RWPE2 (cell line): ENCODE measurements at regions not wholly inside any gene's neighbourhood (a gene's known extent, or its start where the extent isn't known, plus 50 kb on each side); places are given as distances from the start of the nearest gene placed in this dataset.

Experiments
- ATAC-seq: fragments of 200-7000 bp; cut with Tn5 transposase; 3 replicates; pipeline ENCODE4 v1.9.1; 2021; ENCODE audit warnings: low read depth
- DNase-seq: peaks from one replicate; pipeline ENCODE4 v3.0.0-alpha.2; 2020; ENCODE audit warnings: low spot score
- H3K27ac ChIP-seq: fragments of 450-650 bp; 2 replicates; pipeline ENCODE4 v1.5.1; 2017; ENCODE audit warnings: mild to moderate bottlenecking; ENCODE audit not compliant: poor library complexity, severe bottlenecking
- H3K27me3 ChIP-seq: fragments of 250-450 bp; sonication (Bioruptor Pico); 2 replicates; pipeline ENCODE4 v1.5.1; 2021; ENCODE audit warnings: mild to moderate bottlenecking, moderate library complexity; ENCODE audit not compliant: insufficient read depth, poor library complexity, severe bottlenecking
- H3K36me3 ChIP-seq: fragments of 250-450 bp; sonication (Bioruptor Pico); 2 replicates; pipeline ENCODE4 v1.5.1; 2020; ENCODE audit warnings: low read depth, mild to moderate bottlenecking, moderate library complexity
- H3K4me1 ChIP-seq: fragments of 250-450 bp; sonication (Bioruptor Pico); 2 replicates; pipeline ENCODE4 v1.5.1; 2021; ENCODE audit warnings: mild to moderate bottlenecking, moderate library complexity; ENCODE audit not compliant: insufficient read depth, poor library complexity, severe bottlenecking
- H3K4me3 ChIP-seq: fragments of 250-450 bp; sonication (Bioruptor Pico); 2 replicates; pipeline ENCODE4 v1.5.1; 2021; ENCODE audit warnings: mild to moderate bottlenecking, moderate library complexity; ENCODE audit not compliant: severe bottlenecking
- H3K9me3 ChIP-seq: fragments of 250-450 bp; sonication (Bioruptor Pico); 2 replicates; pipeline ENCODE4 v1.5.1; 2021; ENCODE audit warnings: mild to moderate bottlenecking, moderate library complexity; ENCODE audit not compliant: severe bottlenecking
- TF ChIP-seq, protein P1 (sequence below): fragments of 450-650 bp; IDR thresholded peaks from one replicate; pipeline ENCODE4 v1.5.1; 2017; ENCODE audit warnings: mild to moderate bottlenecking, moderate library complexity; ENCODE audit not compliant: poor library complexity, severe bottlenecking

DNA sequence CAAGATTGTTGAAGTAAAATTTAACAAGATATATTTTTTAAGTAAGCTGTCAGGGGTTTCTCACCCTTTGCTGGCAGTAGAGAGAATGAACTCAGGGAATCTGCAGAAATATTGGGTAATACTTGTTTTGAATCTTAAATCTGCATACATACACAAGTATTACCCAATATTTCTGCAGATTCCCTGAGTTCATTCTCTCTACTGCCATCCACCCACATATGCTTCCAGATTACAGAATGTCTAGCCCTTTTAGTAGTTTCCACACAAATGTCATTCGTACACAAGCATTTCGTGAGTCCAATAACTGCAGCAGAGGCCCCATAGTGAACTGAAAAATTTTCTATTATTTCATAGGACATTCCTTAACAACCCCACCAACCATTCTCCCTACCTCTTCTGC is 69.6 kb upstream of the TNFRSF21 start:
- Histone ChIP-seq H3K36me3 (no peaks in the 10 kb centered on the region), H3K4me3 (no peak overlapping the region), H3K27ac (no peak overlapping the region), H3K4me1 (no peaks in the 10 kb centered on the region), H3K27me3 (no peaks in the 10 kb centered on the region), H3K9me3 (no peaks in the 10 kb centered on the region)
- TF ChIP-seq, protein P1, sequence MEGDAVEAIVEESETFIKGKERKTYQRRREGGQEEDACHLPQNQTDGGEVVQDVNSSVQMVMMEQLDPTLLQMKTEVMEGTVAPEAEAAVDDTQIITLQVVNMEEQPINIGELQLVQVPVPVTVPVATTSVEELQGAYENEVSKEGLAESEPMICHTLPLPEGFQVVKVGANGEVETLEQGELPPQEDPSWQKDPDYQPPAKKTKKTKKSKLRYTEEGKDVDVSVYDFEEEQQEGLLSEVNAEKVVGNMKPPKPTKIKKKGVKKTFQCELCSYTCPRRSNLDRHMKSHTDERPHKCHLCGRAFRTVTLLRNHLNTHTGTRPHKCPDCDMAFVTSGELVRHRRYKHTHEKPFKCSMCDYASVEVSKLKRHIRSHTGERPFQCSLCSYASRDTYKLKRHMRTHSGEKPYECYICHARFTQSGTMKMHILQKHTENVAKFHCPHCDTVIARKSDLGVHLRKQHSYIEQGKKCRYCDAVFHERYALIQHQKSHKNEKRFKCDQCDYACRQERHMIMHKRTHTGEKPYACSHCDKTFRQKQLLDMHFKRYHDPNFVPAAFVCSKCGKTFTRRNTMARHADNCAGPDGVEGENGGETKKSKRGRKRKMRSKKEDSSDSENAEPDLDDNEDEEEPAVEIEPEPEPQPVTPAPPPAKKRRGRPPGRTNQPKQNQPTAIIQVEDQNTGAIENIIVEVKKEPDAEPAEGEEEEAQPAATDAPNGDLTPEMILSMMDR = no peak
- DNase-seq (no peak), ATAC-seq (no peak)

DNA sequence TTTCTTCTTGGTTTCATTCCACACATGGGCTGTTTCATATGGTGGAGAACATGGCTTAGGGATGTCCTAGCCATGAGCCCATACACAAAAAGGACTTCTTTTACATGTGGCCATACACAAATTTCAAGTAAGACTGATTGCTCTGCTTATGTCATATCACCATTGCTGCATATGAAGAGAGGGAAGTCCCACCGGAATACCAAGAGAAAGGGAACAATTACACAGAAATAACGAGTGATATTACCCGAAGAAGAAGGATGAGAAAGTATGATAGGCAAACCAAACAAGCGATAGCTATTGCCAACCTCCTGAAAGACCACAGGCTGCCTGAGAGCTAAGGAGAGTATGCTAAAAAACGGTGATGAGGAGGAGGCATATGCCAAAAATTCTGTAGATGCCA is 70.5 kb upstream of the TNFRSF21 start:
- TF ChIP-seq, protein P1 = no peak
- H3K9me3 ChIP-seq = no peaks in the 10 kb centered on the region

DNA sequence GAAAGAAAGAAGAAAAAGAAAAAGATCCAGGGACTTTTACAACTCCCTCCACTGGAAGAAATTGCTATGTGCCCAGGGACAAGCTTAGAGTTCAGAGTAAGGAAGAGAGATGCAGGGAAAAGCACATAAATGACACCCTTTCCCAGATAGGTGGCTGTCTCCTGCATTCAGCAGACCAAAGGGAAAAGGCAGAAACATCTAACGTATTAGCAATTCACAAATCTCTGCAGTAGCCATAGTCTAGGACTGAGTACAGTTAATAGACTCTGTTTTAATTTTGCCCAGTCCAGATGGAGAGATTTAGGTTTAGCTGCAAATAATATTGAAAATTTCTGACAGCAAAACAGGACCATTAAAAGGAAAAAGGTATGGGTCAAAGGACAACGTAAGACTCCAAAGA is 71.3 kb upstream of the TNFRSF21 start:
- TF ChIP-seq, protein P1 = no peak

More for the DNA sequence above, 70.5 kb upstream of the TNFRSF21 start:
- no peaks in the 10 kb centered on the region for H3K4me1 ChIP-seq
- H3K4me3 ChIP-seq = no peak overlapping the region
- H3K36me3 ChIP-seq = no peaks in the 10 kb centered on the region
- H3K27me3 ChIP-seq = no peaks in the 10 kb centered on the region
- H3K27ac ChIP-seq = no peak overlapping the region
- no peak for ATAC-seq
- no peak for DNase-seq

DNA sequence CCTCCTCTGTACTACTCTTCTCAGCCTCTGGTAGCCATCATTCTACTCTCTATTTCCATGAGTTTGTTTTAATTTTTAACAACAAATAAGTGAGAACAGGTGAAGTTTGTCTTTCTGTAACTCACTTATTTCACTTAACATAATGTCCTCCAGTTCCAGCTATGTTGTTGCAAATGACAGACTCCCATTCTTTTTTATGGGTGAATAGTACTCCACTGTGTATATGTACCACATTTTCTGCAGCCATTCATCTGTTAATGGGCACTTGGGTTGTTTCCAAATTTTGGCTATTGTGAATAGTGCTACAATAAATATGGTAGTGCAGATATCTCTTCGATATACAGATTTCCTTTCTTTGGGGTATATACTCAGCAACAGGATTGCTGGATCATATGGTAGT is 73.7 kb upstream of the TNFRSF21 start:
- Histone ChIP-seq H3K4me3 (no peak overlapping the region), H3K9me3 (no peaks in the 10 kb centered on the region), H3K4me1 (no peaks in the 10 kb centered on the region), H3K27ac (no peak overlapping the region), H3K36me3 (no peaks in the 10 kb centered on the region), H3K27me3 (no peaks in the 10 kb centered on the region)
- TF ChIP-seq, protein P1 = no peak
- ATAC-seq (no peak), DNase-seq (no peak)

More for the DNA sequence above, 71.3 kb upstream of the TNFRSF21 start:
- Histone ChIP-seq H3K4me3 (no peak overlapping the region), H3K27ac (no peak overlapping the region), H3K4me1 (no peaks in the 10 kb centered on the region), H3K27me3 (no peaks in the 10 kb centered on the region), H3K36me3 (no peaks in the 10 kb centered on the region), H3K9me3 (no peaks in the 10 kb centered on the region)
- DNase-seq (no peak), ATAC-seq (no peak)

DNA sequence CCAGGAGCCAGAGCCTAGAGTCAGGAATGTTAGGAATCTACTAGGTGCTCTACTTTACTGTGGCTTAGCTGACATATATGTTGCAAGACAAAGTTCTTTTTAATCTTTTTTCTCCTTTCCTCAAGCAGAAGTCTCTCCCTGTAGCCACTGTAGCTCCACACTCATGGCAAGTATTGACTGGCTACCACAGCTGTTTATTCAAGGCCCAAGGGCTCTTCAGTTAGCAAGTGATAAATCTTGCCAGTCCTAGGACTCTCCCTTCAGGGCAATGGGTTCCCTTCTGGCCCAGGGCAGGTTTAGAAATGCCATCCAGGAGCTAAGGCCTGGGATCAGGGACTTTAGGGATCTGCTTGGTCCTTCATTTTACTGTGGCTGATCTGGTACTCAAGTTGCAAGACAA is 82.0 kb upstream of the TNFRSF21 start:
- no peaks in the 10 kb centered on the region for H3K9me3 ChIP-seq

More for the DNA sequence above, 82.0 kb upstream of the TNFRSF21 start:
- Histone ChIP-seq H3K36me3 (no peaks in the 10 kb centered on the region), H3K27ac (no peak overlapping the region), H3K4me1 (no peaks in the 10 kb centered on the region), H3K27me3 (no peaks in the 10 kb centered on the region), H3K4me3 (no peak overlapping the region)
- no peak for ATAC-seq
- DNase-seq = no peak
- TF ChIP-seq, protein P1 = no peak
